Stimulated activated effector memory CD8-positive, alpha-beta T cell treated with anti-CD3 and anti-CD28 coated beads, Interleukin-12 subunit alpha, Interleukin-12 subunit beta, amount 100 ng/mL, for 72 hours (primary cell): ENCODE measurements at regions not wholly inside any gene's neighbourhood (a gene's known extent, or its start where the extent isn't known, plus 50 kb on each side); places are given as distances from the start of the nearest gene placed in this dataset.

ENCODE experiments used
- ATAC-seq: fragments of 150-1000 bp; cut with Tn5 transposase; 2 replicates; pipeline ENCODE4 v1.10.0; 2021
- DNase-seq, 2 donors: peaks; one replicate each; pipeline ENCODE4 v3.0.0; 2021 to 2022; ENCODE audit warnings: low spot score in 2 of 2
- H3K27ac Mint-ChIP-seq: one replicate; pipeline ENCODE4 v1.8.0; 2022; ENCODE audit warnings: mild to moderate bottlenecking, mixed read lengths
- H3K36me3 Mint-ChIP-seq: one replicate; pipeline ENCODE4 v1.8.0; 2022; ENCODE audit warnings: mild to moderate bottlenecking, mixed read lengths
- H3K4me1 Mint-ChIP-seq: one replicate; pipeline ENCODE4 v1.8.0; 2022; ENCODE audit warnings: mixed read lengths
- H3K4me3 Mint-ChIP-seq: one replicate; pipeline ENCODE4 v1.8.0; 2022; ENCODE audit warnings: mild to moderate bottlenecking, mixed read lengths
- H3K9me3 Mint-ChIP-seq: one replicate; pipeline ENCODE4 v1.8.0; 2022; ENCODE audit warnings: mixed read lengths

GRCh38 chr14:80390906-80391305, 179.6 kb upstream of the DIO2 start:
- Mint-ChIP-seq H3K4me1 (no peaks in the 10 kb centered on the region), H3K4me3 (no peak overlapping the region), H3K27ac (no peak overlapping the region), H3K9me3 (peaks cover 3% of the 10 kb centered on the region), H3K36me3 (no peaks in the 10 kb centered on the region)
- no peak for DNase-seq
- ATAC-seq: no peak

GRCh38 chr14:80388980-80389711, 177.8 kb upstream of the DIO2 start:
- DNase-seq (no peak), ATAC-seq (no peak)
- no peak overlapping the region for H3K4me3 Mint-ChIP-seq
- H3K4me1 Mint-ChIP-seq: no peaks in the 10 kb centered on the region
- H3K27ac Mint-ChIP-seq: no peak overlapping the region
- no peaks in the 10 kb centered on the region for H3K36me3 Mint-ChIP-seq
- peaks cover 3% of the 10 kb centered on the region for H3K9me3 Mint-ChIP-seq

- Mint-ChIP-seq H3K36me3 (no peaks in the 10 kb centered on the region), H3K9me3 (peaks cover 3% of the 10 kb centered on the region), H3K4me1 (no peaks in the 10 kb centered on the region), H3K4me3 (no peak overlapping the region), H3K27ac (no peak overlapping the region)
- DNase-seq: no peak
- ATAC-seq: no peak
These were observed 176.3 kb upstream of the DIO2 start for GRCh38 chr14:80387563-80387981.

- H3K9me3 Mint-ChIP-seq: peaks cover 1% of the 10 kb centered on the region
- ATAC-seq (no peak), DNase-seq (no peak)
- no peak overlapping the region for H3K27ac Mint-ChIP-seq
- no peak overlapping the region for H3K4me3 Mint-ChIP-seq
- no peaks in the 10 kb centered on the region for H3K4me1 Mint-ChIP-seq
- no peaks in the 10 kb centered on the region for H3K36me3 Mint-ChIP-seq
These were observed 174.0 kb upstream of the DIO2 start for GRCh38 chr14:80385336-80385735.

GRCh38 chr14:80383223-80383622, 171.9 kb upstream of the DIO2 start:
- no peak for ATAC-seq

GRCh38 chr14:80381807-80382363, 170.6 kb upstream of the DIO2 start:
- Mint-ChIP-seq H3K27ac (no peak overlapping the region), H3K9me3 (no peaks in the 10 kb centered on the region), H3K4me3 (no peak overlapping the region), H3K4me1 (no peaks in the 10 kb centered on the region), H3K36me3 (no peaks in the 10 kb centered on the region)
- DNase-seq (no peak), ATAC-seq (no peak)

More at GRCh38 chr14:80383223-80383622, 171.9 kb upstream of the DIO2 start:
- H3K27ac Mint-ChIP-seq: no peak overlapping the region
- H3K36me3 Mint-ChIP-seq: no peaks in the 10 kb centered on the region
- no peaks in the 10 kb centered on the region for H3K9me3 Mint-ChIP-seq
- H3K4me1 Mint-ChIP-seq: no peaks in the 10 kb centered on the region
- H3K4me3 Mint-ChIP-seq: no peak overlapping the region
- no peak for DNase-seq

- ATAC-seq (no peak), DNase-seq (no peak)
- Mint-ChIP-seq H3K4me1 (no peaks in the 10 kb centered on the region), H3K36me3 (no peaks in the 10 kb centered on the region), H3K4me3 (no peak overlapping the region), H3K27ac (no peak overlapping the region), H3K9me3 (peaks cover 2% of the 10 kb centered on the region)
These were observed 167.7 kb upstream of the DIO2 start for GRCh38 chr14:80379035-80379434.

- no peaks in the 10 kb centered on the region for H3K36me3 Mint-ChIP-seq
- ATAC-seq (no peak), DNase-seq (no peak)
- no peak overlapping the region for H3K4me3 Mint-ChIP-seq
- H3K9me3 Mint-ChIP-seq: peaks cover 7% of the 10 kb centered on the region
- H3K4me1 Mint-ChIP-seq: no peaks in the 10 kb centered on the region
- no peak overlapping the region for H3K27ac Mint-ChIP-seq
These were observed 166.9 kb upstream of the DIO2 start for GRCh38 chr14:80378084-80378690.

- Mint-ChIP-seq H3K36me3 (no peaks in the 10 kb centered on the region), H3K4me3 (no peak overlapping the region), H3K9me3 (peaks cover 3% of the 10 kb centered on the region), H3K4me1 (no peaks in the 10 kb centered on the region), H3K27ac (no peak overlapping the region)
- DNase-seq (no peak), ATAC-seq (no peak)
These were observed 153.5 kb upstream of the DIO2 start for GRCh38 chr14:80364816-80365215.

GRCh38 chr14:80364274-80364673, 153.0 kb upstream of the DIO2 start:
- Mint-ChIP-seq H3K36me3 (no peaks in the 10 kb centered on the region), H3K27ac (no peak overlapping the region), H3K4me3 (no peak overlapping the region), H3K9me3 (peaks cover 3% of the 10 kb centered on the region), H3K4me1 (no peaks in the 10 kb centered on the region)
- DNase-seq: no peak
- no peak for ATAC-seq

- Mint-ChIP-seq H3K9me3 (peaks cover 3% of the 10 kb centered on the region), H3K27ac (no peak overlapping the region), H3K4me1 (no peaks in the 10 kb centered on the region), H3K36me3 (no peaks in the 10 kb centered on the region), H3K4me3 (no peak overlapping the region)
- DNase-seq (no peak), ATAC-seq (no peak)
These were observed 146.8 kb upstream of the DIO2 start for GRCh38 chr14:80358112-80358511.

GRCh38 chr14:80356413-80356812, 145.1 kb upstream of the DIO2 start:
- Mint-ChIP-seq H3K4me3 (no peak overlapping the region), H3K36me3 (no peaks in the 10 kb centered on the region), H3K9me3 (peaks cover 3% of the 10 kb centered on the region), H3K27ac (no peak overlapping the region), H3K4me1 (no peaks in the 10 kb centered on the region)
- ATAC-seq: no peak
- DNase-seq: no peak

- Mint-ChIP-seq H3K4me1 (no peaks in the 10 kb centered on the region), H3K9me3 (no peaks in the 10 kb centered on the region), H3K4me3 (no peak overlapping the region), H3K27ac (no peak overlapping the region), H3K36me3 (no peaks in the 10 kb centered on the region)
- ATAC-seq: no peak
- DNase-seq: no peak
These were observed 143.7 kb upstream of the DIO2 start for GRCh38 chr14:80354860-80355581.

- no peak overlapping the region for H3K4me3 Mint-ChIP-seq
- H3K36me3 Mint-ChIP-seq: no peaks in the 10 kb centered on the region
- H3K4me1 Mint-ChIP-seq: no peaks in the 10 kb centered on the region
- H3K9me3 Mint-ChIP-seq: peaks cover 3% of the 10 kb centered on the region
- no peak overlapping the region for H3K27ac Mint-ChIP-seq
- no peak for DNase-seq
- no peak for ATAC-seq
These were observed 141.2 kb upstream of the DIO2 start for GRCh38 chr14:80352471-80352870.

- H3K36me3 Mint-ChIP-seq: no peaks in the 10 kb centered on the region
- DNase-seq: no peak
- no peak for ATAC-seq
- H3K4me3 Mint-ChIP-seq: no peak overlapping the region
- no peaks in the 10 kb centered on the region for H3K4me1 Mint-ChIP-seq
- no peak overlapping the region for H3K27ac Mint-ChIP-seq
- H3K9me3 Mint-ChIP-seq: peaks cover 3% of the 10 kb centered on the region
These were observed 139.4 kb upstream of the DIO2 start for GRCh38 chr14:80350707-80351106.

GRCh38 chr14:80346395-80346794, 135.1 kb upstream of the DIO2 start:
- Mint-ChIP-seq H3K36me3 (no peaks in the 10 kb centered on the region), H3K27ac (no peak overlapping the region), H3K9me3 (peaks cover 6% of the 10 kb centered on the region), H3K4me1 (no peaks in the 10 kb centered on the region), H3K4me3 (no peak overlapping the region)
- no peak for ATAC-seq
- DNase-seq: no peak
